NCI-H748 (cell line): ENCODE measurements at regions not wholly inside any gene's neighbourhood (a gene's known extent, or its start where the extent isn't known, plus 50 kb on each side); places are given as distances from the start of the nearest gene placed in this dataset.

Experiments used
- DNase-seq: peaks from one replicate; lab custom pipeline; 2025; ENCODE audit not compliant: unreplicated experiment; lab: John Stamatoyannopoulos, UW

DNA sequence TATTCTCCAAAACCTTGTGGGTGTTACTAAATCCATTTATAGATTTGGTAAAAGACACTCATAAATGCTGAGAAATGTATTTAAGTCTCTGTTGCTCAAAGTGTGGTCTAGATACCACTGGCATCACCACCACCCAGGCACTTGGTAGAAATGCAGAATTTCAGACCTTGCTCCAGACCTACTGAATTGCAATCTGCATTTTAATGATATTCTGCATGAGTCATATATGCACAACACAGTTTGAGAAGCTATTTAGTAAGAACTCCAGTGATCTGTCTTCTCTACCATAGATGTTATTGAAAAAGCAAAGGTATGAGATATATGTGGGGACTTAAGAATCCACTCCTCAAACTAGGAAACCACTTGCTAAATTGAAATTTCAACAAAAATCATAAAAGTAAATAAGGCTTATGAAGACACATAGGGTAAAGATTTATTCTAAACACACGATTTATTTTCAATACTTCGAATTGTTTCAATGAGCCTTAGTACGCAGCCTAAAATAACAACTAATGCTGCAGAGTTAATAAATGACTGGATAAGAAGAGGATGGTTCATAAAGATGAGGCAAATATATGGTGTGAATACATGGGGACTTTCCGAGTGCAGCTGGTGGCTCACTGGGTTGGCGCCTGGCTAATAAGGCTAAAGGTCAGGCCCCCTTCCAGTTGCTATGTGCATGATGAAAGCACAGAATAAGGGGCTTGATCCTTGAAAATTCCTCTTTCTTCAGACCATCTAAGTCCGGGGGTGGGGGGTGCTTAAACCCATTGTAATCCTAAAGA lies 813.3 kb downstream of the NR2F2 start:
- no peak for DNase-seq

DNA sequence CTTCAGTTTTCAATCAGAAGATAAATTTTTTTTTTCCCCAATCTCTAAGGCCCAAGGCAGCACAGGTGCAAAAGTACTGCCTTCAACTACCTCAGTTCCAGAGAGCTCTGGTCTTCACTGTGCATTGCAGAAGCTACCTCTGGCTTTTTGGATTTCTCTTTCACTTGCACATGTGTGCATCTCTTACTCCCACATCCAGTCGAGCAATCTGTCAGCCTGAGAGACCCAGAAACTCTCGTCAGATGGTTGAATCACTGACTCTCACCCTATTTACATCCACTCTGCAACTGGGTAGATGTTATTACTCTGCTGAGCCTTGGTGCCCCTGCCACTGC lies 813.8 kb downstream of the NR2F2 start:
- no peak for DNase-seq

DNA sequence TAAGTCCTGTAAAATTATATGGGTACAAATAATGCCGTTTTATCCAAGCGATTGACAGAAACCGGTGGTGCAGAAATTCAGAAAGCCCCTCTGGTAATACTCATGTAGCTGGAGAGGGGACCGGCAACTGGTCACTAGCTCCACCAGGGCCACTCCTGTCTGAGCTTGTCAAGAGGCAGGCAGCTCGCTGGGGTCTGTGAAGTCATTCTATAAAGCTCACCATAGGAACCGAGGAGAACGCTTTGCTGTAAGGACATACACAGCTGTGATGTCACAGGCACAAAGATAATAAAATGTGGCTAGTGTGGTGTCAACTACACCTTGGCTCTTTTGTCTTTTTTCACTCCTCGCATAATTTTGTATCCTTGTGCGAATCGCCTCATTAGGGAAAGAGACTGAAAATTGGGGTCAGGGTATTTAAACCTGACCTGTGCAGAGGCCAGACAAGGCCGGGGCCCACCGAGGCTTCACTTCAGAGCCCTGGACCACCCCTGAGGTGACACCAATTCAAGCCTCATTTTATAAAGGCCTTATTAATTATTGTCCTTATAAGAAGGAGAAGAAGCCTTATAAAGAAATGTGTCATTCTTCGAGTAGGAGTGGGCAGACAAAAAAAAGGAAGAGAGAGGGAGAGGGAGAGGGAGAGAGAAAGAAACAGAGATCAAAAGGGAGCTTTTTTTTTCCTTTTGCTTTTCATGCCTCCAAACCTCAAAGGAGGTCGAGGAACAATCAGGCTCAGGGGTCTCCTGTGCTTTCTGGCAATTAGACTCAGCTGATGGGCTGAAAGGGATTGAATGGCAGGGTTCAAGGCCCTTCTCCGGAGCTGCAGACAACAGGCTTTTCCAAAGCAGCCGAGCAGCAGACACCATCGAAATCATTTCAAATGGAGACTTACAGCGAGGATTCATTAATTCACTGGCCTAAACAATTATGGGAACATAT lies 813.3 kb upstream of the ARRDC4 start:
- DNase-seq, result no peak

DNA sequence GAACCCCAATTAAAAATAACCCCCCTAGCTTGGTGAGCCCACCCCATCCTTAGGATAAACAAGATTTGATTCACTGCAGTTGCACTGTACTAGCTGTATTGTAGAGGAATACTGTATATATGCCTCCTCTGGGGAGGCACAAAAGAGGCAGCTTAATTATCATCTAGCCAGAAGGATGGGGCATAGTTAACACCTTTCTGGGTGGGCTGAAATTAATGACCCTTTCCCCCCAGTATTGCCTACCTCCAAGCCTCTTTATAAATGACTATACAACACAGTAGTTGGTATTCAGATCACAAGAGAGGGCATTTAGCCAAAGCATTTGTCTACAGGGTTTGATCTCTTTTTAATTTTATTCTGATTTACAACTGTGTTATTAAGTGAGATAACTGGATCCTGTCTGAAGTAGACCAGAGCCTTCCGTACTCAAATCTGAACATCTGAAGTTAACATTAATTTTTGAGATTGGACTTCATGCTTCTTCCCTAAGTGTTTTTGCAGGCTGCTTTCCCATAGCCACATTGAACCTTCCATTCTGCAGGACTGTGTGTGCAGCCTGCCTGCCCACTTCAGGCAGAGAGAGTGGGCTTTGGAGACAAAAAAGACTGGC lies 807.0 kb upstream of the ARRDC4 start:
- DNase-seq, result no peak

- no peak for DNase-seq
Observed at GRCh38 chr15:97156739-97157265, 803.7 kb upstream of the ARRDC4 start.

GRCh38 chr15:97162805-97163495 lies 797.6 kb upstream of the ARRDC4 start:
- no peak for DNase-seq

DNA sequence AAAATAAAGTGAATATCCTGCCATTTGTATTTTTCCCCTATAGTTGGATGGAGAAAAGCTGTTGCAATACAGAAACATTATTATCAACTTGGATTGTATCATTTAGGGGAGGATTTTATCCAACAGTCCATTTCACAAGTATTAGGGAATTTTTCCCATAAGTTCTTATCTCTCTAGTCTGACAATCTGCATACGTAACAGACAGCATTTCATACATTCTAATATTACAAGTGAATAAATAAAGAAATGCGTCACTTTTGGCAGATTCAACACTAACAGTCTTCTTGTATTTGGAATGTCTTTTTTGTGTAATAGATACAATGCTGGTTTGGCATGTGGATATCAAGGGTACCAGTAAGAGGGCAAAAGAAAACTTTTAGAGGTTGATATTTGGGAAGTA lies 795.3 kb upstream of the ARRDC4 start:
- no peak for DNase-seq

DNA sequence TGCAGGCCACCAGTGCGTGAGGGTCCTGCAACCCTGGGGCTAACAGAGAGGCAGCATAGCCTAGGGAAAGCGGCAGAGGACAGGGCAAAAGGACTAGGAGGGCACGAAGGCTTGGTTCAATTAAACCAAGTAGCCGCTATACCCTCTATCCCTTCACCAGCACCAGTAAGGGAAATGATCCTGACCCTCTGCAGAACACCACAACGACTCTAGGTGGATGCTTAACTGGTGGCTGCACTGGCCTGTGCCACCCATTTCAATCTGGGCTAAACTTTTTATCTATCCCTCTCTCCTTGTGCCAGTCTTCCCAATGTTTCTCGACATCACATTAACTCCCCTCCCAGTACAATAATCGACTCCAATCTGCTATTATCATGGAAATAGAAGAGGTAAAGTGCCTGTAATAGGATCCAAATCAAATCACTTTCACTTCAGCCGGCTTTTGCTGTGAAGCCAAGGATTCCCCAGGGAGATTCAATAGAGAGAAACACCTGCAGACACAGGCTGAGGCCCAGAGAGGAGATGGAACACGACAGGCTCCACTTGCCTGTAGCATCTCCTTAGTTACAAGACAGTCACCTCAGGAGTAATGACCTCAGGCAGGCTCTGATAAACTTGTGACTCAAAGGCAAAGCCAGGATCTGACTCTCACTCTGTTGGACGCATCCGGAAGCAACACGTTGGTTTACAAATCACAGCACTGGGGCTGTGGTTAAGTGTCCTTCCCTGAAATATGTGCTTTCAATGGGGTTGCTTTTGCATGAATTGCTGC lies 791.6 kb upstream of the ARRDC4 start:
- peak; percentile 67 for DNase-seq

- no peak for DNase-seq
Observed at GRCh38 chr15:97171556-97171955, 788.9 kb upstream of the ARRDC4 start.

- DNase-seq, result no peak
Observed at GRCh38 chr15:97174886-97175540, 785.5 kb upstream of the ARRDC4 start.

- DNase-seq, result peak; percentile 10
Observed at GRCh38 chr15:97177151-97177577, 783.3 kb upstream of the ARRDC4 start.

GRCh38 chr15:97182581-97182980 lies 777.9 kb upstream of the ARRDC4 start:
- no peak for DNase-seq

DNA sequence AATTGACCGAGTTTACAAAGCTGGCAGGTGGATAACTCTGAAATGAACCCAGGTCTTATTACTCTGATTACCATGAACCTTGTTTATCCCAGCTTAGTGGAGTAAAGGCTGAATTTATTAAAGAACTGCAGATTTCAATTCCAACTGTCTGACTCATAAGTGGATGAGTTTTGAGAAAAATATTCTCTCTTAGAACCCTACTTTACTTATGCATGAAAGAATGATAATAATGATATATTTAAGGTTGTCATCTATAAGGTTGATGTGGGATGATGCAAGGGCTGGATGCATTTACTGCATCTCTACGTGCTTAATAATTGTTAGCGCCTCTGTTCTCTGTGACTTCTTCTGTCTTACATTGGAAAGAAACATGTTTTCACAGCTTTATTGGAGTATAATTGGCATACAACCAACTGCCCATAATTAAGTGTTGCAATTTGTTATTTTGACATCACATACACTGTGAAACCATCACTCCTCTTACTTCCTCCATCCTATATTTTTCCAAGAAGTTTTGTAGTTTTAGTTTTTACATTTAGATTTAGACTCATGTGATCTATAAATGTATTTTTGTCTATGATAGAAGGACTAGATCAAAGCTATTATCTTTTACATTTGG lies 771.2 kb upstream of the ARRDC4 start:
- DNase-seq, result no peak

DNA sequence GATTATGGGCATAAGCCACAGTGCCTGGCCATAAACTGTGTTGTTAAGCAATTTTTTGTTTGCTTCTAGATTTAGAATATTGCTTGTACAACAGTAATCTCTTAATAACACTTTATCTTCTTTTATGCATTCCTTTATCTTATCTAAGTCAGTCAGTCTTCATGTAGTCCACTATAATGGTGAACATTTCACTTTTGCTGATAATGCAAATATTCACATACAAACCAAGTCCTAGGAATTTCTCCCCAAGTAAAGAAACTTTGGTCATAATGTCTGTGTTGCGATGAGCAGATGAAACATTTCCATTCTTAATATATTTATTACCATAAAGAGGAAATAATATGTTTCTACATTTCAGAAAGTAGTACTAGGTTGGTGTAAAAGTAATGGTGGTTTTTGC lies 765.8 kb upstream of the ARRDC4 start:
- no peak for DNase-seq

DNA sequence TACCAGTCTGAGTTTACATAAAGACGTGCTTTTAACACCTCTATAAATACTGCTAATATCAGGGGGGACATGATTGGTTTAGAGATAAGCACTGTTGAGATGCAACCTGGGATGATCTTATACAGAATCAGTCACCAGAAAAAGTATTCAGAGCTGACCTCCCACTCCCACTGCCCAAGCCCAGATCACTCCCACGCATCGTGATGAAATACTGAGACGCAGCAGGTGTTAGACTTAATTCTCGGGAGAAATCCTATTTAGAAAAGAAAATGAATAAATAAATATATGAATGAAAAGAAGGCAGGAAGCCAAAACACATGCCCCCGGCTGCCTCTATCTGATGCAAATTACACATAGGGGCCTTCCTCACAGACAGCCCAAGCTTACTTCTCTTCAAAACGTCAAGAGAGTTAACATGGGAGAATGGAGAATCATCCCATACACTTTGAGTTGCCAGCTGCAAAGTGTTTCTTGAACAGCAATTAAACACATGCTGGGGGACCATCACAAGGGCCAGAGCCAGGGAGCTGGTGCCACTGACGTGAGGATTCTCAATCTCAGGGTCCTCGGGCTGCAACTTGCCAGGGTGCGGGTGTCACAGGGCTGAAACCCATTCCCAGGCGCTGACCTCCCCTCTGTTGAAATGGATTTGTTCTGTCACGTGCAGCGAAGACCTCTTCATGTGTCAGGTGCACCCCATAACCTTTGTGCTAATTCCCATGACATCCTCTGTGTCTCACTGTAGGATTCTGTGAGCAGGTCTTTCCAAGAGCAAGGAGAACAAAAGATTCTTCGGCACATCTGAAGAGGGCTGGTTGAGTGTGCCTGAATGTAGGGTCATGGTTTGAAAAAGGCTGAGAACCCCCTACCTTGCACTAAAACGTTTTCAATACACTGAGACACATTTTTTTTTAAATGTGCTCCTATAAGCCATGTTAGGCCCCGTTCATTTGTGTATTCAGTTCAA lies 764.2 kb upstream of the ARRDC4 start:
- DNase-seq, result no peak

DNA sequence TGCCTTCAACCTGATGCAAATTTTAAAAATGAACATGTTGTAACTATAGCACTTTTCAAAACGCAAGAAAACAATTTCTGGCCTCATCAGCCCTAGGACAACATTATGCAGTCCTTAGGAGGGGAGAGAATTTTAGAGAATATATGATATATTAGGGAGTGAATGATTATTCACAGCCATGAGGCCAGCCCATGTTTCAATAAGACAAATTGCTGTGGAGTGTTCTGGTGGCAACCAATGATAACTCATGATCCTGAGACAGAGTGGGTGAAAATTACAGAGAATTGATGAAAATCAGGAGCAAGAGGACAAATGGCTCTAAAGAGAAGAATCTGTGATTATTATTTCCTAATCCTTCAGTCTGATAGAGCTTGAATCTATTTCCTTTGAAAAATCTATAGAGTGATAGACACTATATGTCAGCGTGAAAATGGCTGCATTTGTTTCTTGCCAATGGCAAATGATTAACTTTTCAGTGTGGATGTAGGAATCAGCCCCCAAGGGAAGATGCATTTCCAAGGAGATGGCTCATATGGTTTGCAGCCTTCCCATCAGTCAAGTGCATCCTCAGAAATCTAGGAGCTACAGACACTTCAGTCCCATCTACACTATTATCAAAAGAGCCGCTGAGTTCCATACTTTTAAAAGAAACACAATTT lies 761.0 kb upstream of the ARRDC4 start:
- DNase-seq, result no peak

- no peak for DNase-seq
Observed at GRCh38 chr15:97200161-97200560, 760.3 kb upstream of the ARRDC4 start.

DNA sequence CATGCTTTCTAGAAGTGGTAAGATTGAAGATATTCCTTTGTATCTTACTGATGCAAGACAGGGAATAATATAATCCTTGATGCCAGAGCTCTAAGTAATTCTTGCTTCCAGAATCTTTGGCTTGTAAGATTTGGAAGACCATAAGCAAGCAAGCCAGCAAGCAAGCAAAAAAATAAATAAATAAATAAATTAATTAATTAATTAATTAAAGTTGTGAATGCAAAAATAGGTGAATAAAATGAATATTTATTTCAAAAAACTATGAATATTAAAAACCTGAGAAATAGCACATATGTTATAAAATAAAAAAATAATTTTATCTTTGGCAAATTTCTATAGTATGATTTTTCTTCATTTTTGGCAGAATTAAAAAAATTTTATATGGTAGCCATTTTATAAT lies 750.2 kb upstream of the ARRDC4 start:
- no peak for DNase-seq
